ENCODE measurements at regions not wholly inside any gene's neighbourhood (a gene's known extent, or its start where the extent isn't known, plus 50 kb on each side); places are given as distances from the start of the nearest gene placed in this dataset.
"Not testable (repeated sequence)": the region's sequence is repeated elsewhere in the genome, so short reads cannot be mapped to it uniquely, and the experiment has no call there.

GRCh38 chr20:30671120-30671519, 586.3 kb upstream of the DEFB115 start:
- TF ChIP-seq POLR2A, EP300 (IDR thresholded peaks at IDR 0.05): not testable (repeated sequence)
